Progenitor cell of endocrine pancreas (in vitro differentiated cells): ENCODE measurements at regions not wholly inside any gene's neighbourhood (a gene's known extent, or its start where the extent isn't known, plus 50 kb on each side); places are given as distances from the start of the nearest gene placed in this dataset.

Source experiments
- DNase-seq: peaks from one replicate; pipeline ENCODE4 v3.0.0; 2021; ENCODE audit warnings: low spot score; ENCODE audit not compliant: unreplicated experiment
- H3K27ac Mint-ChIP-seq: 2 replicates; pipeline ENCODE4 v1.8.0; 2021; ENCODE audit warnings: mild to moderate bottlenecking, moderate library complexity, mixed read lengths
- H3K27me3 Mint-ChIP-seq: 2 replicates; pipeline ENCODE4 v1.8.0; 2021; ENCODE audit warnings: mixed read lengths
- H3K36me3 Mint-ChIP-seq: 2 replicates; pipeline ENCODE4 v1.8.0; 2022; ENCODE audit warnings: mixed read lengths; ENCODE audit not compliant: insufficient read depth
- H3K4me1 Mint-ChIP-seq: 2 replicates; pipeline ENCODE4 v1.8.0; 2021; ENCODE audit warnings: low read depth, mixed read lengths
- H3K4me3 Mint-ChIP-seq: 2 replicates; pipeline ENCODE4 v1.8.0; 2021; ENCODE audit warnings: low read depth, mild to moderate bottlenecking, moderate library complexity, mixed read lengths
- H3K9me3 Mint-ChIP-seq: 2 replicates; pipeline ENCODE4 v1.8.0; 2021; ENCODE audit warnings: low read depth, mixed read lengths
- CTCF ChIP-seq: fragments of 200-600 bp; sonication (generic); IDR thresholded peaks from one replicate; pipeline ENCODE4 v1.5.0; 2021; ENCODE audit warnings: antibody characterized with exemption, mild to moderate bottlenecking; ENCODE audit not compliant: unreplicated experiment

DNA sequence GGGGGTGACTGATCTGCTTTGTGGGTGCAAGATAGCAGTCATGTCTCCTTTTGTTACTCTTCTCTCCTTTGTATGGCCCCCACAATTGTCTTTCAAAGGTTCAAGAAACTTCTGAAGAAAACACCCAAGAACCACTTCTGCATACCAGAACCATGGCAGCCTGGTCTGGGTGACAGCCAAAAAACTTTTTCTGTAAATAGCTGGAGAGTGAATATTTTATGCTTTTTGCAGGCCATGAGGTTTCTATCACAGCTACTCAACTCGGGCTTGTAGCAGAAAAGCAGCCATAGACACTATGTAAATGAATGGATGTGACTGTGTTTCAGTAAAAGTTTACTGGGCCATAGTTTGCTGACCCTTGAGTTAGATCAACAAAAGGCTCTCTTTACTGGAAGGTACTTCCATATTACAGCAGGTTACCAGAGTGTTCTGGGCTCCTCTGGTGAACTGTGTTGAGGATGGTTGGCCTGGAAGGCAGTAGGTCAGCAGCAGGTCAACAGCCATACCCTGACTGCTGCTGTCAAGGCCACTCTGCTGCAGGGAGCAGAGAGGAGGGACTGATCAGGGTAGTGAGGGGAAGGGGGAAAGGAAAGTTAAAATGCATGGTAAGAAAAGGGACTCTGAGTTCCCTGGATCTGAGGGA lies 116.4 kb downstream of the GDAP2 start:
- no peak for TF ChIP-seq CTCF
- H3K9me3 Mint-ChIP-seq: no peaks in the 10 kb centered on the region
- DNase-seq: no peak
- H3K27ac Mint-ChIP-seq: no peak overlapping the region
- H3K36me3 Mint-ChIP-seq: no peaks in the 10 kb centered on the region
- H3K27me3 Mint-ChIP-seq: no peaks in the 10 kb centered on the region
- peaks cover 3% of the 10 kb centered on the region for H3K4me1 Mint-ChIP-seq
- H3K4me3 Mint-ChIP-seq: no peak overlapping the region
